GM12875 (cell line): ENCODE measurements at regions not wholly inside any gene's neighbourhood (a gene's known extent, or its start where the extent isn't known, plus 50 kb on each side); places are given as distances from the start of the nearest gene placed in this dataset.

Source experiments
- H3K4me3 ChIP-seq: one replicate; pipeline ENCODE4 v1.5.1; 2011; ENCODE audit warnings: low read depth, low read length, control low read depth
- TF ChIP-seq, protein P1 (sequence below): IDR thresholded peaks from 2 replicates; pipeline ENCODE4 v1.5.1; 2011; ENCODE audit warnings: low read depth, mild to moderate bottlenecking, control low read depth, inconsistent platforms, low read length, moderate library complexity, borderline replicate concordance; ENCODE audit not compliant: insufficient read depth

DNA sequence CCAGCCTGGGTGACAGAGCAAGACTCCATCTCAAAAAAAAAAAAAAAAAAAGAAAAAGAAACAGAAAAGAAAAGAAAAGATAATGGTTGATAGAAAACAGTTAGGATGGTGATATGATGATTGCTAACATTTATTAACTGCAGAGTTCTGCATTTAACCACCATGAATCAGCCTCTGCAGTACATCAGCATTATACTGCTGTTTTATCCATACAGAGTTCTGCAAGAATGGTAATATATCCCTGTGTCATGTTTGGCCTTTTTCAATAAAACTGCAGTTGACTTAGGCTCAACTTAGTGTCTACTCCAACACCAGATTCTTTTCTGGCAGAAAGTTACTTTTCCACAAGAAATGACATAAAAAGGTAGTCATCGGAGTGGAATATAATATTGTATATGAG lies 62.6 kb downstream of the DUSP6 start:
- TF ChIP-seq, protein P1, sequence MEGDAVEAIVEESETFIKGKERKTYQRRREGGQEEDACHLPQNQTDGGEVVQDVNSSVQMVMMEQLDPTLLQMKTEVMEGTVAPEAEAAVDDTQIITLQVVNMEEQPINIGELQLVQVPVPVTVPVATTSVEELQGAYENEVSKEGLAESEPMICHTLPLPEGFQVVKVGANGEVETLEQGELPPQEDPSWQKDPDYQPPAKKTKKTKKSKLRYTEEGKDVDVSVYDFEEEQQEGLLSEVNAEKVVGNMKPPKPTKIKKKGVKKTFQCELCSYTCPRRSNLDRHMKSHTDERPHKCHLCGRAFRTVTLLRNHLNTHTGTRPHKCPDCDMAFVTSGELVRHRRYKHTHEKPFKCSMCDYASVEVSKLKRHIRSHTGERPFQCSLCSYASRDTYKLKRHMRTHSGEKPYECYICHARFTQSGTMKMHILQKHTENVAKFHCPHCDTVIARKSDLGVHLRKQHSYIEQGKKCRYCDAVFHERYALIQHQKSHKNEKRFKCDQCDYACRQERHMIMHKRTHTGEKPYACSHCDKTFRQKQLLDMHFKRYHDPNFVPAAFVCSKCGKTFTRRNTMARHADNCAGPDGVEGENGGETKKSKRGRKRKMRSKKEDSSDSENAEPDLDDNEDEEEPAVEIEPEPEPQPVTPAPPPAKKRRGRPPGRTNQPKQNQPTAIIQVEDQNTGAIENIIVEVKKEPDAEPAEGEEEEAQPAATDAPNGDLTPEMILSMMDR = no peak

DNA sequence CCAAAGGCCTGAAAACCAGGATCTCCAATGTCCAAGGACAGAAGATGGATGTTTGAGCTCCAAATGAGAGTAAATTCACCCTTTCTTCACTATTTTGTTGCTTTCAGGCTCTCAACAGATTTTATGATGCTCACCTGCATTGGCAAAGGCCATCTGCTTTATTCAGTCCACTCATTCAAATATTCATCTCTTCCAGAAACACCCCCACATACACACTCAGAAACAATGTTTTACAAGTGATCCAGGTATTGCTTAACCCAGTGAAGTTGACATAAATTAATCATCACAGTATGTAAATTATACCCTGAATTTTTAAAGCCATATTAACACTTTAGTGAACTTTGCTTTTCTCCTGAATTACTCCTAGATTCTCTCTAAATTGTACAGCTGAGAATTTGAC lies 63.3 kb downstream of the DUSP6 start:
- TF ChIP-seq, protein P1 = no peak
- H3K4me3 ChIP-seq = no peak overlapping the region

More for the DNA sequence above, 62.6 kb downstream of the DUSP6 start:
- no peak overlapping the region for H3K4me3 ChIP-seq

DNA sequence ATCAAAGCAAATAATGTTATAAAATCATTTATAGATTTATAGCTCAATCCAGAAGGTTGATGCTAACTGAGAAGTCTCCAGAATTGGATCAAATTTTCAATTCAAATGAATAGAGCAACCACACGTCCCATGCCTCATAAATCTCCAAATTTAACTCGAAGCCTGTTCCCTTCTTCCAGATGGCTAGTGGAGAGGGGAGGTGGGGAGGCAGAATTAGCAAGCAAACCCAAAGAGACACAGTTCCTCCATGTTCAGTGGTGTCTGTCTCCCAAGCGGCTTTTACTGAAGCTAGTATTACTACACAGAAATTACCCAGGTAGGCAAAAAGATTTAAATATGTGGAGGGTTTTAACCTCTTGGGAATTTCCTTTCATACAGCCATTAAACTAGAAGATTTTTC lies 65.8 kb downstream of the DUSP6 start:
- no peak overlapping the region for H3K4me3 ChIP-seq
- TF ChIP-seq, protein P1 = no peak

DNA sequence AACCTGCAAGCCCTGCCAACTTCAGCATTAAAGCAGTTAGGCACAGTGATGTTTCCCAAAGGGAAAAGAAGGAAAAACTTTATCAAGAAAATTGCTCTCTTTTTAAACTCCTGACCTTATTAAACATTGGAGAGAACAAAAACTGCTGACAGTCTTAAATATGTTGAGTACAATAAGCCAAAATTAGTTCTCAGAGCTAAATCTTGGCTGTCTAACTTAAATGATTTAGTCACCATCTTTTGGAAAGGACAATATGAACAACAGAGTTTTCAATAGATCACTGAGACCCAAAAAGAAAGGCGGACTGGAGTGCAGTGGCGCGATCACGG lies 70.8 kb downstream of the DUSP6 start:
- TF ChIP-seq, protein P1 = no peak
- H3K4me3 ChIP-seq = no peak overlapping the region

DNA sequence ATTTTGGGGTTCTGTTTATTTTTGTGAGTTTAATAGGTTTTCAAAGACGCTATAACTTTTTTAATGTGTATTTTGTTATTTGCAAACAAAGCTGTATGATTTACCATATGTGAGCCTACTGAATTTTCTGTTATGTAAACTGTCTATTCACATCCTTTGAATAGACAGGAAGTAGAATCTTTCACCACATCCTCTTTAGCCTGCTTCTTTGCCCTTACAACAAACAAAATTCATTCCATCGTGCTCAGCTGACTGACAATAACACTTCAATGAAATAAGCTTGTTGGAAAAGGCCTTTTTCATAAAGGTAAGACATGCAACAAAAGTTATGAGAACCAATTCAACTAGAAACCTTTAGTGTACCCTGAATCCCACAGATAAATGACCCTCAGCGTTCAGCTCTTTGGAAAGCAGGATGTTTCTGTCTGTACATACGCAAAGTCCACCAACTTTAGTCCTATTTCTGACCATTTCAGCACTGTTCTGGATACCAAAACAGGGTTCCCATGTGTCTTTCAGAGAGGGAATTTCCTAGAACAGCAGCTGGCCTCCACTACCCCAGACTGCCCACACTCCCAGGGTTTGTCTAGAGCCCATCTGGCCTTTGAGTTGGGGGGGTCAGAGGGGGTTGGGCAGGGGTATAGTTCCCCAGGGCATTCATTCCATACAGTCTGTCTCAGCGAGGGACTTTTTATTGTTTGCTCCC lies 71.3 kb downstream of the DUSP6 start:
- no peak overlapping the region for H3K4me3 ChIP-seq
- TF ChIP-seq, protein P1 = no peak

DNA sequence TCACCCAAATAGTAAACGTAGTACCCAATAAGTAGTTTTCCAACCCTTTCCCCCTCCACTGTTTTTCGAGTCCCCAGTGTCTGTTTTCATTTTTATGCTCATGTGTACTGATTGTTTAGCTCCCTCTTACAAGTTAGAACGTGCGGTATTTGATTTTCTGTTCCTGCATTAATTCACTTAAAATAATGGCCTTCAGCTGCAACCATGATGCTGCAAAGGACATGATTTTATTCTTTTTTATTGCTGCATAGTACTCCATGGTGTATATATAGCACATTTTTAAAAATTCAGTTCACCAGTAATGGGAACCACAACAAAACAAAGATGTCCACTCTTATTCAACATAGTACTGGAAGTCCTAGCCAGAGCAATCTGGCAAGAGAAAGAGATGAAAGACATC lies 72.8 kb downstream of the DUSP6 start:
- TF ChIP-seq, protein P1 = no peak
- H3K4me3 ChIP-seq = no peak overlapping the region

DNA sequence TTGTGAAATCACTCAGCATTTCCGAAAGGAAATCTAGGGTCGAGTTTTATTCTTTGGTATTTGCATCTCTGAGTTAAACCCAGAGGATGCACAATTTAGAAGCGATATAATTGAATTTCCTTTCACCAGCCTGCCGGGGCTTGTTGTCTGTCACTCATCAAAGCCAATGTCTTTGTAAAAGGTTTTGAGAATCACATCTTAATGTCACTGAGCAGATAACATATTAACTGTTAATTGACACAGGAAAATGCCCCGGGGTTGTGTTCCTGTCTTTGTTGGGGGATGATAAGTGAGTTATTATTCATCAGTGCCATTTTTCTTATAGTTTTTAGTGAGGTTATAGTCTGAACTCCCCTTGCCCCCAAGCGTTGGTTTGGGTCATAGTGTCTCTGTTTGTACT lies 73.4 kb downstream of the DUSP6 start:
- no peak overlapping the region for H3K4me3 ChIP-seq
- TF ChIP-seq, protein P1 = no peak
